ENCODE measurements at regions not wholly inside any gene's neighbourhood (a gene's known extent, or its start where the extent isn't known, plus 50 kb on each side); places are given as distances from the start of the nearest gene placed in this dataset.

- peak; percentile 28 for DNase-seq
Observed at GRCh38 chr15:25501828-25502446, 63.1 kb upstream of the UBE3A start.

- DNase-seq: no peak
Observed at GRCh38 chr15:25498835-25499234, 60.0 kb upstream of the UBE3A start.

- DNase-seq: no peak
Observed at GRCh38 chr15:25497934-25498333, 59.1 kb upstream of the UBE3A start.

- DNase-seq: no peak
Observed at GRCh38 chr15:25493823-25494526, 55.2 kb upstream of the UBE3A start.

- no peak for DNase-seq
Observed at GRCh38 chr15:25492315-25492714, 53.5 kb upstream of the UBE3A start.
